B cell (primary cell): ENCODE measurements at regions not wholly inside any gene's neighbourhood (a gene's known extent, or its start where the extent isn't known, plus 50 kb on each side); places are given as distances from the start of the nearest gene placed in this dataset.

Experiments
- ATAC-seq: fragments of 200-7000 bp; cut with Tn5 transposase; one replicate; pipeline ENCODE4 v1.10.0; 2021; ENCODE audit warnings: low read depth, mild to moderate bottlenecking, moderate number of reproducible peaks, moderate library complexity
- CTCF ChIA-PET: fragments of 350-600 bp; sonication (Branson Sonifier 250); formaldehyde crosslinking; loops from one replicate; lab custom pipeline; 2021; ENCODE audit warnings: antibody characterized with exemption, inconsistent platforms; lab: Charles Lee
- POLR2A ChIA-PET: fragments of 350-600 bp; sonication (Branson Sonifier 250); formaldehyde crosslinking; loops from one replicate; lab custom pipeline; 2021; ENCODE audit warnings: antibody characterized with exemption; lab: Charles Lee
- DNase-seq: peaks from one replicate; pipeline ENCODE4 v3.0.0; 2013
- H2AFZ ChIP-seq: 2 replicates; pipeline ENCODE4 v1.6.1; 2012; ENCODE audit warnings: mild to moderate bottlenecking, low read depth, low read length; ENCODE audit not compliant: insufficient read depth, poor library complexity, severe bottlenecking
- H3K27ac ChIP-seq, 2 donors: 1 replicate in 1 of 2; 2 replicates in 1 of 2; pipeline ENCODE4 v1.5.1; 2012 to 2013; ENCODE audit warnings: low read length in 2 of 2, mild to moderate bottlenecking in 2 of 2, moderate library complexity in 1 of 2
- H3K27me3 ChIP-seq, 4 experiments: fragments of 200-600 bp in 1 of 4; sonication (generic) in 1 of 4; replicated peaks in 1 of 4; 1 replicate in 2 of 4; 2 replicates in 2 of 4; pipeline versions ENCODE4 v1.6.1 to v1.7.0; 2013 to 2016; ENCODE audit warnings: low read length in 3 of 4, mild to moderate bottlenecking in 2 of 4, mixed read lengths in 1 of 4, moderate library complexity in 1 of 4; ENCODE audit not compliant: insufficient read depth in 4 of 4, control insufficient read depth in 3 of 4; ENCODE audit errors: control extremely low read depth in 1 of 4
- H3K36me3 ChIP-seq, 2 experiments: replicated peaks in 1 of 2; 1 replicate in 1 of 2; 2 replicates in 1 of 2; pipeline versions ENCODE4 v1.6.1 to v1.7.1; 2013; ENCODE audit warnings: low read length in 1 of 2; ENCODE audit not compliant: insufficient read depth in 2 of 2, control insufficient read depth in 1 of 2; ENCODE audit errors: control extremely low read depth in 1 of 2, extremely low read depth in 1 of 2
- H3K4me1 ChIP-seq, 2 donors: fragments of 200-600 bp in 1 of 2; sonication (generic) in 1 of 2; 1 replicate in 1 of 2; 2 replicates in 1 of 2; pipeline versions ENCODE4 v1.5.1 to v1.6.1; 2013 to 2017; ENCODE audit warnings: low read length in 2 of 2; ENCODE audit not compliant: control insufficient read depth in 2 of 2, insufficient read depth in 2 of 2
- H3K4me2 ChIP-seq: replicated peaks from 2 replicates; pipeline ENCODE3; 2012; ENCODE audit warnings: mild to moderate bottlenecking, low read depth, low read length; ENCODE audit not compliant: poor library complexity, severe bottlenecking
- H3K4me3 ChIP-seq, 5 experiments: fragments of 200-600 bp in 1 of 5; sonication (generic) in 1 of 5; 1 replicate in 3 of 5; 2 replicates in 2 of 5; pipeline versions ENCODE4 v1.5.1 to v1.7.0; 2011 to 2016; ENCODE audit warnings: low read length in 4 of 5, mild to moderate bottlenecking in 4 of 5, low read depth in 2 of 5, control low read depth in 1 of 5, moderate library complexity in 1 of 5; ENCODE audit not compliant: insufficient read depth in 1 of 5; ENCODE audit errors: control extremely low read depth in 1 of 5, extremely low read depth in 1 of 5
- H3K79me2 ChIP-seq: fragments of 200-600 bp; sonication (generic); one replicate; pipeline ENCODE4 v1.6.0; 2016; ENCODE audit warnings: low read length; ENCODE audit not compliant: control insufficient read depth, insufficient read depth
- H3K9ac ChIP-seq: fragments of 200-600 bp; sonication (generic); 2 replicates; pipeline ENCODE4 v1.6.1; 2017; ENCODE audit warnings: mild to moderate bottlenecking, low read length, moderate library complexity
- H3K9me3 ChIP-seq, 3 donors: one replicate each; pipeline versions ENCODE4 v1.6.1 to v1.7.1; 2013; ENCODE audit warnings: low read length in 2 of 3; ENCODE audit not compliant: control insufficient read depth in 2 of 3, insufficient read depth in 1 of 3; ENCODE audit errors: control extremely low read depth in 1 of 3
- H4K20me1 ChIP-seq: 2 replicates; pipeline ENCODE4 v1.6.0; 2012; ENCODE audit warnings: mild to moderate bottlenecking, low read length; ENCODE audit not compliant: insufficient read depth, control insufficient read depth, poor library complexity, severe bottlenecking
- H3K27ac Mint-ChIP-seq: one replicate; pipeline ENCODE4 v1.8.0; 2021; ENCODE audit warnings: mixed read lengths
- H3K27me3 Mint-ChIP-seq: one replicate; pipeline ENCODE4 v1.8.0; 2021; ENCODE audit warnings: mixed read lengths
- H3K4me1 Mint-ChIP-seq: one replicate; pipeline ENCODE4 v1.8.0; 2021; ENCODE audit warnings: mixed read lengths
- H3K4me3 Mint-ChIP-seq: one replicate; pipeline ENCODE4 v1.8.0; 2021; ENCODE audit warnings: mixed read lengths
- H3K9me3 Mint-ChIP-seq: one replicate; pipeline ENCODE4 v1.8.0; 2022; ENCODE audit warnings: mixed read lengths; ENCODE audit not compliant: insufficient read depth
- CTCF ChIP-seq: fragments of 200-600 bp; IDR thresholded peaks from one replicate; pipeline ENCODE4 v1.8.0; 2022; ENCODE audit warnings: antibody characterized with exemption, mild to moderate bottlenecking
- EZH2 ChIP-seq: IDR thresholded peaks from 2 replicates; pipeline ENCODE4 v1.6.1; 2012; ENCODE audit warnings: borderline replicate concordance, low read depth, mild to moderate bottlenecking, moderate library complexity, low read length; ENCODE audit not compliant: insufficient read depth, poor library complexity, severe bottlenecking
- WGBS: methylation state at CpG from one replicate; pipeline ENCODE4 v1.1.5; 2013; ENCODE audit warnings: missing lambda C conversion rate; ENCODE audit not compliant: insufficient coverage; 5-methylcytosine and 5-hydroxymethylcytosine counted together
- intact Hi-C: fragments of 100-400 bp; cut with micrococcal nuclease; formaldehyde crosslinking; loops from one replicate; pipeline ENCODE4 v1.10.0; 2022

GRCh38 chr18:42192251-42193248, 237.5 kb downstream of the PIK3C3 start:
- Histone ChIP-seq H3K9me3 (peaks cover 0 to 6% (median 0%) of the 10 kb centered on the region in 3 donors), H3K9ac (no peak overlapping the region), H4K20me1 (no peaks in the 10 kb centered on the region), H2AFZ (no peak overlapping the region), H3K27ac (no peak overlapping the region), H3K36me3 (no peaks in the 10 kb centered on the region), H3K27me3 (no peaks in the 10 kb centered on the region), H3K4me2 (no peak overlapping the region), H3K4me1 (no peaks in the 10 kb centered on the region), H3K79me2 (no peaks in the 10 kb centered on the region), H3K4me3 (no peak overlapping the region)
- CTCF ChIA-PET = no interaction called here
- POLR2A ChIA-PET = no interaction called here
- peaks cover 3% of the 10 kb centered on the region for H3K9me3 Mint-ChIP-seq
- 80% methylated on average over 3 of the region's 5 CpGs for WGBS
- no peak for DNase-seq
- H3K4me3 Mint-ChIP-seq = no peak overlapping the region
- TF ChIP-seq CTCF (no peak), EZH2 (no peak)
- no peaks in the 10 kb centered on the region for H3K27me3 Mint-ChIP-seq
- no peaks in the 10 kb centered on the region for H3K4me1 Mint-ChIP-seq
- no peak for ATAC-seq
- intact Hi-C loops = no loop called here
- no peak overlapping the region for H3K27ac Mint-ChIP-seq

- no peak overlapping the region for H3K27ac Mint-ChIP-seq
- no peak for TF ChIP-seq CTCF
- no peak for TF ChIP-seq EZH2
- no peak overlapping the region for H3K27ac ChIP-seq
- H3K79me2 ChIP-seq = no peaks in the 10 kb centered on the region
- ATAC-seq (no peak), DNase-seq (no peak)
- H3K4me3 Mint-ChIP-seq = no peak overlapping the region
- ChIA-PET POLR2A (no interaction called here), CTCF (no interaction called here)
- no peaks in the 10 kb centered on the region for H3K4me1 ChIP-seq
- H2AFZ ChIP-seq = no peak overlapping the region
- no peaks in the 10 kb centered on the region for H3K36me3 ChIP-seq
- no peaks in the 10 kb centered on the region for H3K4me1 Mint-ChIP-seq
- no peaks in the 10 kb centered on the region for H3K9me3 ChIP-seq
- no peak overlapping the region for H3K9ac ChIP-seq
- H3K4me3 ChIP-seq = no peak overlapping the region
- no peaks in the 10 kb centered on the region for H3K27me3 Mint-ChIP-seq
- H3K27me3 ChIP-seq = no peaks in the 10 kb centered on the region
- H3K9me3 Mint-ChIP-seq = no peaks in the 10 kb centered on the region
- intact Hi-C loops = no loop called here
- no peaks in the 10 kb centered on the region for H4K20me1 ChIP-seq
- no peak overlapping the region for H3K4me2 ChIP-seq
Measured at GRCh38 chr18:42196651-42197050, 241.6 kb downstream of the PIK3C3 start.
